H9 (cell line): ENCODE measurements at regions not wholly inside any gene's neighbourhood (a gene's known extent, or its start where the extent isn't known, plus 50 kb on each side); places are given as distances from the start of the nearest gene placed in this dataset.

Experiments
- DNase-seq: peaks from one replicate; pipeline ENCODE4 v3.0.0-alpha.2; 2017
- H2AFZ ChIP-seq: one replicate; pipeline ENCODE4 v1.6.1; 2013; ENCODE audit warnings: mild to moderate bottlenecking, low read length, control low read depth, moderate library complexity
- H2AK5ac ChIP-seq: 2 replicates; pipeline ENCODE4 v1.6.1; 2013; ENCODE audit warnings: low read length, control low read depth, mixed read lengths; ENCODE audit not compliant: insufficient read length
- H2BK120ac ChIP-seq: one replicate; pipeline ENCODE4 v1.6.1; 2013; ENCODE audit warnings: low read depth, mild to moderate bottlenecking, low read length, control low read depth, inconsistent platforms; ENCODE audit not compliant: poor library complexity, severe bottlenecking
- H2BK12ac ChIP-seq: 2 replicates; pipeline ENCODE4 v1.6.1; 2013; ENCODE audit warnings: low read length, control low read depth, mixed read lengths, low read depth; ENCODE audit not compliant: insufficient read length
- H2BK15ac ChIP-seq: 2 replicates; pipeline ENCODE4 v1.6.1; 2013; ENCODE audit warnings: low read depth, low read length, control low read depth
- H2BK20ac ChIP-seq: one replicate; pipeline ENCODE4 v1.6.1; 2013; ENCODE audit warnings: low read depth, mild to moderate bottlenecking, low read length, control low read depth, inconsistent platforms; ENCODE audit not compliant: poor library complexity, severe bottlenecking
- H2BK5ac ChIP-seq: 2 replicates; pipeline ENCODE4 v1.6.1; 2013; ENCODE audit warnings: low read length, control low read depth, mixed read lengths; ENCODE audit not compliant: insufficient read length
- H3K14ac ChIP-seq: 2 replicates; pipeline ENCODE4 v1.6.1; 2013; ENCODE audit warnings: low read length, control low read depth; ENCODE audit not compliant: insufficient read depth
- H3K18ac ChIP-seq: 2 replicates; pipeline ENCODE4 v1.6.1; 2013; ENCODE audit warnings: low read depth, mild to moderate bottlenecking, mixed read lengths, low read length, control low read depth; ENCODE audit not compliant: insufficient read length
- H3K23ac ChIP-seq: 2 replicates; pipeline ENCODE4 v1.6.1; 2013; ENCODE audit warnings: low read length, control low read depth, mixed read lengths, low read depth; ENCODE audit not compliant: insufficient read length
- H3K23me2 ChIP-seq: 2 replicates; pipeline ENCODE4 v1.6.1; 2013; ENCODE audit warnings: low read depth, mild to moderate bottlenecking, mixed read lengths, low read length, control low read depth; ENCODE audit not compliant: insufficient read length, poor library complexity, severe bottlenecking
- H3K27ac ChIP-seq: 2 replicates; pipeline ENCODE4 v1.5.1; 2013; ENCODE audit warnings: low read length, control low read depth, mixed read lengths, low read depth; ENCODE audit not compliant: insufficient read length
- H3K27me3 ChIP-seq: 2 replicates; pipeline ENCODE4 v1.6.1; 2013; ENCODE audit warnings: low read length, control low read depth, inconsistent platforms; ENCODE audit not compliant: insufficient read depth
- H3K4ac ChIP-seq: 2 replicates; pipeline ENCODE4 v1.6.1; 2013; ENCODE audit warnings: low read depth, mild to moderate bottlenecking, control low read depth, inconsistent platforms, low read length, moderate library complexity
- H3K4me1 ChIP-seq: 2 replicates; pipeline ENCODE4 v1.6.1; 2013; ENCODE audit warnings: low read length, control low read depth, inconsistent platforms; ENCODE audit not compliant: insufficient read depth
- H3K4me2 ChIP-seq: 2 replicates; pipeline ENCODE4 v1.6.1; 2013; ENCODE audit warnings: low read length, control low read depth, mixed read lengths; ENCODE audit not compliant: insufficient read length, insufficient read depth
- H3K56ac ChIP-seq: 2 replicates; pipeline ENCODE4 v1.6.1; 2013; ENCODE audit warnings: low read depth, mild to moderate bottlenecking, mixed read lengths, low read length, control low read depth; ENCODE audit not compliant: insufficient read length
- H3K79me1 ChIP-seq: 2 replicates; pipeline ENCODE4 v1.6.1; 2013; ENCODE audit warnings: low read depth, mild to moderate bottlenecking, moderate library complexity, low read length, control low read depth, inconsistent platforms; ENCODE audit not compliant: insufficient read depth, poor library complexity, severe bottlenecking
- H3K79me2 ChIP-seq: 2 replicates; pipeline ENCODE4 v1.6.1; 2013; ENCODE audit warnings: low read length, control low read depth, inconsistent platforms; ENCODE audit not compliant: insufficient read depth
- H3K9ac ChIP-seq: 2 replicates; pipeline ENCODE4 v1.6.1; 2013; ENCODE audit warnings: low read length, control low read depth, mixed read lengths; ENCODE audit not compliant: insufficient read length; ENCODE audit errors: extremely low read depth
- H3K9me3 ChIP-seq: one replicate; pipeline ENCODE4 v1.6.1; 2013; ENCODE audit warnings: low read depth, low read length, inconsistent platforms; ENCODE audit not compliant: control insufficient read depth
- H3T11ph ChIP-seq: one replicate; pipeline ENCODE4 v1.6.1; 2013; ENCODE audit warnings: mild to moderate bottlenecking, low read length, control low read depth, inconsistent platforms
- H4K20me1 ChIP-seq: one replicate; pipeline ENCODE4 v1.6.1; 2013; ENCODE audit not compliant: control insufficient read depth, insufficient read length, insufficient read depth
- H4K5ac ChIP-seq: 2 replicates; pipeline ENCODE4 v1.6.1; 2013; ENCODE audit warnings: low read depth, mild to moderate bottlenecking, mixed read lengths, low read length, control low read depth; ENCODE audit not compliant: insufficient read length
- H4K8ac ChIP-seq: replicated peaks from 2 replicates; pipeline ENCODE4 v1.6.1; 2013; ENCODE audit warnings: low read length, control low read depth, mixed read lengths, low read depth; ENCODE audit not compliant: insufficient read length
- H4K91ac ChIP-seq: 2 replicates; pipeline ENCODE4 v1.6.1; 2013; ENCODE audit warnings: low read depth, mild to moderate bottlenecking, moderate library complexity, mixed read lengths, low read length, control low read depth; ENCODE audit not compliant: insufficient read length
- H3K27ac Mint-ChIP-seq, 3 experiments: 2 replicates in 2 of 3; 3 replicates in 1 of 3; pipeline ENCODE4 v1.8.0; 2020 to 2021; ENCODE audit warnings: mixed read lengths in 3 of 3, mild to moderate bottlenecking in 1 of 3, moderate library complexity in 1 of 3
- H3K27me3 Mint-ChIP-seq: 2 replicates; pipeline ENCODE4 v1.8.0; 2021; ENCODE audit warnings: low read depth, mild to moderate bottlenecking, moderate library complexity, mixed read lengths
- H3K36me3 Mint-ChIP-seq, 3 experiments: 2 replicates in 2 of 3; 3 replicates in 1 of 3; pipeline ENCODE4 v1.8.0; 2020 to 2021; ENCODE audit warnings: low read depth in 3 of 3, mixed read lengths in 3 of 3; ENCODE audit not compliant: insufficient read depth in 1 of 3
- H3K4me1 Mint-ChIP-seq, 2 experiments: 2 replicates each; pipeline ENCODE4 v1.8.0; 2020; ENCODE audit warnings: mixed read lengths in 2 of 2
- H3K4me3 Mint-ChIP-seq, 2 experiments: 2 replicates in 1 of 2; 3 replicates in 1 of 2; pipeline ENCODE4 v1.8.0; 2020 to 2021; ENCODE audit warnings: mild to moderate bottlenecking in 2 of 2, mixed read lengths in 2 of 2, moderate library complexity in 1 of 2
- H3K9me3 Mint-ChIP-seq, 2 experiments: 2 replicates in 1 of 2; 3 replicates in 1 of 2; pipeline ENCODE4 v1.8.0; 2020; ENCODE audit warnings: mild to moderate bottlenecking in 2 of 2, mixed read lengths in 2 of 2, moderate library complexity in 1 of 2
- WGBS: extraction: QIAGEN DNeasy Blood & Tissue Kit; methylation state at CpG from one replicate; pipeline ENCODE4 v1.1.7; 2013; ENCODE audit warnings: missing lambda C conversion rate, low lambda C conversion rate, mixed read lengths; ENCODE audit not compliant: insufficient read length; ENCODE audit errors: extremely low coverage; 5-methylcytosine and 5-hydroxymethylcytosine counted together
- TF ChIP-seq, protein P1 (sequence below): fragments of 200-600 bp; sonication (generic); conservative IDR thresholded peaks from 3 replicates; pipeline ENCODE4 v1.8.0; 2021; ENCODE audit warnings: antibody characterized with exemption, mild to moderate bottlenecking

GRCh38 chr2:160810406-160810805 is 316.8 kb upstream of the RBMS1 start:
- no peaks in the 10 kb centered on the region for H3K27me3 Mint-ChIP-seq
- WGBS, result no CpG with 5 or more reads among the region's 3 CpGs

More at GRCh38 chr2:160810406-160810805, 316.8 kb upstream of the RBMS1 start:
- Histone ChIP-seq H4K20me1 (no peaks in the 10 kb centered on the region), H2BK12ac (no peak overlapping the region), H3K4me1 (no peaks in the 10 kb centered on the region), H3K14ac (no peak overlapping the region), H3K4me2 (no peak overlapping the region), H2BK120ac (no peak overlapping the region), H3K9ac (no peak overlapping the region), H3K79me1 (no peaks in the 10 kb centered on the region), H3T11ph (no peak overlapping the region), H3K23me2 (no peaks in the 10 kb centered on the region), H4K5ac (no peak overlapping the region), H3K27ac (no peak overlapping the region), H3K9me3 (no peaks in the 10 kb centered on the region), H4K91ac (no peak overlapping the region), H2BK20ac (no peak overlapping the region), H4K8ac (no peak overlapping the region), H2BK5ac (no peak overlapping the region), H3K23ac (no peak overlapping the region), H3K79me2 (no peaks in the 10 kb centered on the region), H2AFZ (no peak overlapping the region), H2BK15ac (no peak overlapping the region), H3K56ac (no peak overlapping the region), H3K18ac (no peak overlapping the region), H3K27me3 (no peaks in the 10 kb centered on the region), H2AK5ac (no peak overlapping the region), H3K4ac (no peak overlapping the region)
- TF ChIP-seq, protein P1, sequence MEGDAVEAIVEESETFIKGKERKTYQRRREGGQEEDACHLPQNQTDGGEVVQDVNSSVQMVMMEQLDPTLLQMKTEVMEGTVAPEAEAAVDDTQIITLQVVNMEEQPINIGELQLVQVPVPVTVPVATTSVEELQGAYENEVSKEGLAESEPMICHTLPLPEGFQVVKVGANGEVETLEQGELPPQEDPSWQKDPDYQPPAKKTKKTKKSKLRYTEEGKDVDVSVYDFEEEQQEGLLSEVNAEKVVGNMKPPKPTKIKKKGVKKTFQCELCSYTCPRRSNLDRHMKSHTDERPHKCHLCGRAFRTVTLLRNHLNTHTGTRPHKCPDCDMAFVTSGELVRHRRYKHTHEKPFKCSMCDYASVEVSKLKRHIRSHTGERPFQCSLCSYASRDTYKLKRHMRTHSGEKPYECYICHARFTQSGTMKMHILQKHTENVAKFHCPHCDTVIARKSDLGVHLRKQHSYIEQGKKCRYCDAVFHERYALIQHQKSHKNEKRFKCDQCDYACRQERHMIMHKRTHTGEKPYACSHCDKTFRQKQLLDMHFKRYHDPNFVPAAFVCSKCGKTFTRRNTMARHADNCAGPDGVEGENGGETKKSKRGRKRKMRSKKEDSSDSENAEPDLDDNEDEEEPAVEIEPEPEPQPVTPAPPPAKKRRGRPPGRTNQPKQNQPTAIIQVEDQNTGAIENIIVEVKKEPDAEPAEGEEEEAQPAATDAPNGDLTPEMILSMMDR, result no peak
- Mint-ChIP-seq H3K4me1 (no peaks in the 10 kb centered on the region), H3K4me3 (no peak overlapping the region), H3K27ac (no peak overlapping the region), H3K9me3 (peaks cover 17 to 20% of the 10 kb centered on the region in 2 experiments), H3K36me3 (peaks cover 10 to 23% (median 12%) of the 10 kb centered on the region in 3 experiments; a peak in 6 of 7 replicates)
- no peak for DNase-seq
